Neural progenitor cell (in vitro differentiated cells): ENCODE measurements at regions not wholly inside any gene's neighbourhood (a gene's known extent, or its start where the extent isn't known, plus 50 kb on each side); places are given as distances from the start of the nearest gene placed in this dataset.

Source experiments
- DNase-seq: peaks from one replicate; pipeline ENCODE4 v3.0.0-alpha.2; 2016; ENCODE audit warnings: low spot score
- H2AFZ ChIP-seq: fragments of 200-600 bp; sonication (generic); replicated peaks from 2 replicates; pipeline ENCODE4 v1.6.1; 2016; ENCODE audit warnings: antibody characterized with exemption
- H3F3A ChIP-seq: fragments of 200-600 bp; sonication (generic); 2 replicates; pipeline ENCODE4 v1.6.1; 2016; ENCODE audit warnings: antibody characterized with exemption, low read depth
- H3K27ac ChIP-seq: fragments of 200-600 bp; sonication (generic); 2 replicates; pipeline ENCODE4 v1.5.1; 2016; ENCODE audit warnings: mild to moderate bottlenecking
- H3K27me3 ChIP-seq: fragments of 200-600 bp; sonication (generic); 2 replicates; pipeline ENCODE4 v1.6.1; 2016; ENCODE audit warnings: mild to moderate bottlenecking, moderate library complexity
- H3K36me3 ChIP-seq: fragments of 200-600 bp; sonication (generic); 2 replicates; pipeline ENCODE4 v1.5.1; 2016
- H3K4me1 ChIP-seq: fragments of 200-600 bp; sonication (generic); 2 replicates; pipeline ENCODE4 v1.6.1; 2016; ENCODE audit warnings: mixed run types
- H3K4me2 ChIP-seq: fragments of 200-600 bp; sonication (generic); 2 replicates; pipeline ENCODE4 v1.6.1; 2016
- H3K4me3 ChIP-seq: fragments of 200-600 bp; sonication (generic); 2 replicates; pipeline ENCODE4 v1.5.1; 2016
- H3K79me2 ChIP-seq: fragments of 200-600 bp; sonication (generic); 2 replicates; pipeline ENCODE4 v1.6.1; 2016; ENCODE audit warnings: low read depth
- H3K9ac ChIP-seq: fragments of 200-600 bp; sonication (generic); 2 replicates; pipeline ENCODE4 v1.6.1; 2016
- H3K9me3 ChIP-seq: fragments of 200-600 bp; sonication (generic); 2 replicates; pipeline ENCODE4 v1.5.1; 2016; ENCODE audit warnings: low read depth
- H4K20me1 ChIP-seq: fragments of 200-600 bp; sonication (generic); 2 replicates; pipeline ENCODE4 v1.6.1; 2016; ENCODE audit warnings: low read depth
- H3K27ac Mint-ChIP-seq: 3 replicates; pipeline ENCODE4 v1.8.0; 2021; ENCODE audit warnings: mixed read lengths
- H3K27me3 Mint-ChIP-seq: 2 replicates; pipeline ENCODE4 v1.8.0; 2022; ENCODE audit warnings: low read depth, mild to moderate bottlenecking, inconsistent platforms, moderate library complexity, mixed read lengths; ENCODE audit not compliant: insufficient read depth
- H3K36me3 Mint-ChIP-seq: 3 replicates; pipeline ENCODE4 v1.8.0; 2021; ENCODE audit warnings: mixed read lengths
- H3K4me1 Mint-ChIP-seq: 3 replicates; pipeline ENCODE4 v1.8.0; 2021; ENCODE audit warnings: mixed read lengths
- H3K4me3 Mint-ChIP-seq: 3 replicates; pipeline ENCODE4 v1.8.0; 2021; ENCODE audit warnings: mild to moderate bottlenecking, moderate library complexity, mixed read lengths
- H3K9me3 Mint-ChIP-seq: 3 replicates; pipeline ENCODE4 v1.8.0; 2020; ENCODE audit warnings: mixed read lengths
- EZH2 ChIP-seq: fragments of 200-600 bp; sonication (generic); IDR thresholded peaks from 2 replicates; pipeline ENCODE4 v1.6.1; 2017; ENCODE audit warnings: antibody characterized with exemption, mild to moderate bottlenecking, moderate library complexity
- EZH2phosphoT487 ChIP-seq: fragments of 200-600 bp; sonication (generic); IDR thresholded peaks from 2 replicates; pipeline ENCODE4 v1.6.1; 2017; ENCODE audit warnings: antibody characterized with exemption
- TF ChIP-seq, protein P1 (sequence below): fragments of 200-600 bp; sonication (generic); IDR thresholded peaks from 2 replicates; pipeline ENCODE4 v1.5.1; 2017; ENCODE audit warnings: antibody characterized with exemption, mild to moderate bottlenecking

DNA sequence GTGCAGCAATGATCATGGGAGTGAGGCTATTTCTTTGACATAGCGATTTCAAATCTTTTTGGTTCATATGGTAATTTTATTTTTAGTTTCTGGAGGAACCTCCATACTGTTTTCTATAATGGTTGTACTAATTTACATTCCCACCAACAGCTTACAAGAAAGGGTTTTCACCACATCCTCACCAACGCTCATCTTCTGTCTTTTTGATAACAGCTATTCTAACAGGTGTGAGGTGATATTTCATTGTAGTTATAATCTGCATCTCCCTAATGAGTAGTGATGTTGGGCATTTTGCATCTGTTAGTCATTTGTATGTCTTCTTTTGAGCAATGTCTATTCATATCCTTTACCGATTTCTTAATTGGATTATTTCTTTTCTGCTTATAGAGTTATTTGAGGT is 75.0 kb upstream of the FHIP2A start:
- no peak overlapping the region for H3K4me3 Mint-ChIP-seq
- no peaks in the 10 kb centered on the region for H3K9me3 Mint-ChIP-seq
- H3K27me3 Mint-ChIP-seq: no peaks in the 10 kb centered on the region

GRCh38 chr10:114748241-114748640 is 73.3 kb upstream of the FHIP2A start:
- Histone ChIP-seq H3K4me3 (no peak overlapping the region), H3K4me1 (no peaks in the 10 kb centered on the region), H3K4me2 (no peak overlapping the region), H3K9ac (no peak overlapping the region), H2AFZ (no peak overlapping the region), H3K9me3 (no peaks in the 10 kb centered on the region), H4K20me1 (no peaks in the 10 kb centered on the region), H3K27ac (no peak overlapping the region), H3F3A (no peaks in the 10 kb centered on the region), H3K79me2 (no peaks in the 10 kb centered on the region), H3K27me3 (no peaks in the 10 kb centered on the region), H3K36me3 (no peaks in the 10 kb centered on the region)
- Mint-ChIP-seq H3K9me3 (peaks cover 2% of the 10 kb centered on the region), H3K4me3 (no peak overlapping the region), H3K27ac (no peak overlapping the region), H3K36me3 (no peaks in the 10 kb centered on the region), H3K4me1 (no peaks in the 10 kb centered on the region), H3K27me3 (peaks cover 4% of the 10 kb centered on the region)
- DNase-seq: no peak
- TF ChIP-seq EZH2phosphoT487 (no peak), EZH2 (no peak)
- TF ChIP-seq, protein P1, sequence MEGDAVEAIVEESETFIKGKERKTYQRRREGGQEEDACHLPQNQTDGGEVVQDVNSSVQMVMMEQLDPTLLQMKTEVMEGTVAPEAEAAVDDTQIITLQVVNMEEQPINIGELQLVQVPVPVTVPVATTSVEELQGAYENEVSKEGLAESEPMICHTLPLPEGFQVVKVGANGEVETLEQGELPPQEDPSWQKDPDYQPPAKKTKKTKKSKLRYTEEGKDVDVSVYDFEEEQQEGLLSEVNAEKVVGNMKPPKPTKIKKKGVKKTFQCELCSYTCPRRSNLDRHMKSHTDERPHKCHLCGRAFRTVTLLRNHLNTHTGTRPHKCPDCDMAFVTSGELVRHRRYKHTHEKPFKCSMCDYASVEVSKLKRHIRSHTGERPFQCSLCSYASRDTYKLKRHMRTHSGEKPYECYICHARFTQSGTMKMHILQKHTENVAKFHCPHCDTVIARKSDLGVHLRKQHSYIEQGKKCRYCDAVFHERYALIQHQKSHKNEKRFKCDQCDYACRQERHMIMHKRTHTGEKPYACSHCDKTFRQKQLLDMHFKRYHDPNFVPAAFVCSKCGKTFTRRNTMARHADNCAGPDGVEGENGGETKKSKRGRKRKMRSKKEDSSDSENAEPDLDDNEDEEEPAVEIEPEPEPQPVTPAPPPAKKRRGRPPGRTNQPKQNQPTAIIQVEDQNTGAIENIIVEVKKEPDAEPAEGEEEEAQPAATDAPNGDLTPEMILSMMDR: no peak

More for the DNA sequence above, 75.0 kb upstream of the FHIP2A start:
- TF ChIP-seq EZH2: no peak
- no peak for TF ChIP-seq EZH2phosphoT487
- TF ChIP-seq, protein P1: no peak
- no peak overlapping the region for H3K27ac Mint-ChIP-seq
- Histone ChIP-seq H3K27ac (no peak overlapping the region), H3K79me2 (no peaks in the 10 kb centered on the region), H3K36me3 (no peaks in the 10 kb centered on the region), H3F3A (no peaks in the 10 kb centered on the region), H3K9ac (no peak overlapping the region), H3K4me2 (no peak overlapping the region), H3K4me1 (no peaks in the 10 kb centered on the region), H2AFZ (no peak overlapping the region), H3K9me3 (no peaks in the 10 kb centered on the region), H3K4me3 (no peak overlapping the region), H3K27me3 (no peaks in the 10 kb centered on the region), H4K20me1 (no peaks in the 10 kb centered on the region)
- H3K36me3 Mint-ChIP-seq: no peaks in the 10 kb centered on the region
- no peaks in the 10 kb centered on the region for H3K4me1 Mint-ChIP-seq
- DNase-seq: no peak

DNA sequence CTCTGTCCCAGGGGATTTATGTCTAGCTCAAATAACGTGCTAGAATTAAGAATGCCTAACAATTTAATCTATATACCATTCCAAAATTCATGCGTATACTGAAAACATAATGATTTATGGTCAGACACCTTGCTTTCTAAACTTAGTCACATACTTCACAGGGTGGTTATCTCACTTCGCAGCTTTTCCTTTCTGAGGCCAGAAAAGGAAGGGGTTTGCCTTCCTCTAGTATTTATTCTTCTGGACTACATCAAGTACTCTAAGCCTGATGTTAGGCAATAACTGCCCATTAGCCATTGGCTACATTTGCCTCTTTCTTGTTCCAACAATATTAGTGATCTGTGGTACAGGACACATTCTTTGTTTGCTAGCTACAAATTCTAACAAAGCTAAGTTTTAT is 72.6 kb upstream of the FHIP2A start:
- no peak for DNase-seq
- no peak overlapping the region for H3K4me3 ChIP-seq
- TF ChIP-seq EZH2phosphoT487: no peak
- TF ChIP-seq EZH2: no peak
- TF ChIP-seq, protein P1: no peak
- Mint-ChIP-seq H3K27ac (no peak overlapping the region), H3K27me3 (peaks cover 4% of the 10 kb centered on the region), H3K4me1 (no peaks in the 10 kb centered on the region), H3K9me3 (peaks cover 2% of the 10 kb centered on the region), H3K4me3 (no peak overlapping the region), H3K36me3 (no peaks in the 10 kb centered on the region)
- no peaks in the 10 kb centered on the region for H3K36me3 ChIP-seq
- no peaks in the 10 kb centered on the region for H4K20me1 ChIP-seq
- H3F3A ChIP-seq: no peaks in the 10 kb centered on the region
- H3K4me2 ChIP-seq: no peak overlapping the region
- H3K27me3 ChIP-seq: no peaks in the 10 kb centered on the region
- no peaks in the 10 kb centered on the region for H3K9me3 ChIP-seq
- no peaks in the 10 kb centered on the region for H3K4me1 ChIP-seq
- H3K27ac ChIP-seq: no peak overlapping the region
- no peak overlapping the region for H3K9ac ChIP-seq
- no peak overlapping the region for H2AFZ ChIP-seq
- no peaks in the 10 kb centered on the region for H3K79me2 ChIP-seq

- Histone ChIP-seq H3F3A (no peaks in the 10 kb centered on the region), H3K79me2 (no peaks in the 10 kb centered on the region), H3K27me3 (no peaks in the 10 kb centered on the region), H3K4me3 (no peak overlapping the region), H3K36me3 (no peaks in the 10 kb centered on the region), H3K4me2 (no peak overlapping the region), H3K4me1 (no peaks in the 10 kb centered on the region), H3K27ac (no peak overlapping the region), H4K20me1 (no peaks in the 10 kb centered on the region), H3K9me3 (no peaks in the 10 kb centered on the region), H2AFZ (no peak overlapping the region), H3K9ac (no peak overlapping the region)
- Mint-ChIP-seq H3K27me3 (peaks cover 4% of the 10 kb centered on the region), H3K27ac (no peak overlapping the region), H3K4me3 (no peak overlapping the region), H3K36me3 (no peaks in the 10 kb centered on the region), H3K4me1 (peaks cover 3% of the 10 kb centered on the region), H3K9me3 (peaks cover 2% of the 10 kb centered on the region)
- TF ChIP-seq EZH2phosphoT487 (no peak), EZH2 (no peak)
- TF ChIP-seq, protein P1: no peak
- DNase-seq: no peak
These were observed 72.1 kb upstream of the FHIP2A start for GRCh38 chr10:114749510-114749909.
